HL-60 (cell line): ENCODE measurements at regions not wholly inside any gene's neighbourhood (a gene's known extent, or its start where the extent isn't known, plus 50 kb on each side); places are given as distances from the start of the nearest gene placed in this dataset.

Experiments
- GABPA ChIP-seq: IDR thresholded peaks from 2 replicates; pipeline ENCODE4 v1.6.1; 2012; ENCODE audit warnings: low read depth
- POLR2AphosphoS5 ChIP-seq: IDR thresholded peaks from 2 replicates; pipeline ENCODE4 v1.6.1; 2012; ENCODE audit warnings: low read depth
- REST ChIP-seq: IDR thresholded peaks from 2 replicates; pipeline ENCODE4 v1.6.1; 2012; ENCODE audit warnings: low read depth; ENCODE audit not compliant: insufficient replicate concordance
- TF ChIP-seq, protein P1 (sequence below): IDR thresholded peaks from one replicate; pipeline ENCODE4 v1.5.1; 2011; ENCODE audit warnings: low read length, control low read depth, inconsistent platforms; ENCODE audit not compliant: insufficient read depth

GRCh38 chr2:217014328-217015105 is 154.7 kb upstream of the TNP1 start:
- TF ChIP-seq, protein P1, sequence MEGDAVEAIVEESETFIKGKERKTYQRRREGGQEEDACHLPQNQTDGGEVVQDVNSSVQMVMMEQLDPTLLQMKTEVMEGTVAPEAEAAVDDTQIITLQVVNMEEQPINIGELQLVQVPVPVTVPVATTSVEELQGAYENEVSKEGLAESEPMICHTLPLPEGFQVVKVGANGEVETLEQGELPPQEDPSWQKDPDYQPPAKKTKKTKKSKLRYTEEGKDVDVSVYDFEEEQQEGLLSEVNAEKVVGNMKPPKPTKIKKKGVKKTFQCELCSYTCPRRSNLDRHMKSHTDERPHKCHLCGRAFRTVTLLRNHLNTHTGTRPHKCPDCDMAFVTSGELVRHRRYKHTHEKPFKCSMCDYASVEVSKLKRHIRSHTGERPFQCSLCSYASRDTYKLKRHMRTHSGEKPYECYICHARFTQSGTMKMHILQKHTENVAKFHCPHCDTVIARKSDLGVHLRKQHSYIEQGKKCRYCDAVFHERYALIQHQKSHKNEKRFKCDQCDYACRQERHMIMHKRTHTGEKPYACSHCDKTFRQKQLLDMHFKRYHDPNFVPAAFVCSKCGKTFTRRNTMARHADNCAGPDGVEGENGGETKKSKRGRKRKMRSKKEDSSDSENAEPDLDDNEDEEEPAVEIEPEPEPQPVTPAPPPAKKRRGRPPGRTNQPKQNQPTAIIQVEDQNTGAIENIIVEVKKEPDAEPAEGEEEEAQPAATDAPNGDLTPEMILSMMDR: no peak
- TF ChIP-seq POLR2AphosphoS5 (no peak), REST (no peak), GABPA (no peak)
